SK-N-MC (cell line): ENCODE measurements at regions not wholly inside any gene's neighbourhood (a gene's known extent, or its start where the extent isn't known, plus 50 kb on each side); places are given as distances from the start of the nearest gene placed in this dataset.

Experiments
- EZH2 ChIP-seq: fragments of 200-600 bp; sonication (generic); IDR thresholded peaks from one replicate; pipeline ENCODE4 v1.6.1; 2017; ENCODE audit warnings: antibody characterized with exemption
- POLR2AphosphoS5 ChIP-seq: IDR thresholded peaks from 2 replicates; pipeline ENCODE4 v1.6.1; 2012; ENCODE audit warnings: mild to moderate bottlenecking, low read depth, low read length, borderline replicate concordance

- TF ChIP-seq EZH2: no peak
- TF ChIP-seq POLR2AphosphoS5: no peak
Observed at GRCh38 chr15:66855041-66855440, 153.0 kb downstream of the SMAD6 start.
